Keratinocyte (primary cell): ENCODE measurements at regions not wholly inside any gene's neighbourhood (a gene's known extent, or its start where the extent isn't known, plus 50 kb on each side); places are given as distances from the start of the nearest gene placed in this dataset.

Source experiments
- CTCF ChIP-seq, 3 experiments: IDR thresholded peaks in 1 of 3; conservative IDR thresholded peaks in 1 of 3; optimal IDR thresholded peaks in 1 of 3; 2 replicates in 2 of 3; 3 replicates in 1 of 3; pipeline versions ENCODE3 to v1.5.1; 2011; ENCODE audit warnings: low read length in 3 of 3, mild to moderate bottlenecking in 3 of 3, moderate library complexity in 2 of 3, control low read depth in 1 of 3, inconsistent platforms in 1 of 3; ENCODE audit not compliant: insufficient read depth in 2 of 3; ENCODE audit errors: extremely low read depth in 1 of 3
- EZH2 ChIP-seq: IDR thresholded peaks from one replicate; pipeline ENCODE4 v1.6.1; 2012; ENCODE audit warnings: inconsistent platforms, mild to moderate bottlenecking, low read length, moderate library complexity

DNA sequence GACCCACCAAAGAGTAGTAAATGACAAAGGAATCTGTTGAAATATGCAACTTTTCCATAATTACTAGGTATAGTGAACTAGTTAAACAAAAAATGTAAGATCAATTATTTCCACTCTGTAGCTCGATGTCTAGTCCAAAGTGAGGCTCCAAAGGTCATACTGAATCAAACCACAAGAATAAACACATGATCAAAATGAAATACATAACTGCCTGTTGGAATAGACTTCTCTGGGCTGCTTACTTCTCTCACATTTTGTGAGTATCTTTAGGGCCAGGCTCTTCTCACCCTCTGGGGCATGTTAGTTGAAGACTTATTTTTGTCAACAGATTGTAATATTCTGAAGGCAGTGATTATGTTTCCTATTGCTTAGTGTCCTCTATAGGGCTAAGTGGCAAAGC, 103.7 kb upstream of the TMEM170B start:
- TF ChIP-seq CTCF (optimal IDR thresholded peaks at IDR 0.05 in 1 of 3, IDR thresholded peaks at IDR 0.05 in 1 of 3, conservative IDR thresholded peaks at IDR 0.05 in 1 of 3; ENCODE audit: extremely low read depth in 1 of 3, insufficient read depth in 2 of 3, low read length in 3 of 3) (no peak), EZH2 (no peak)
